ENCODE measurements at regions not wholly inside any gene's neighbourhood (a gene's known extent, or its start where the extent isn't known, plus 50 kb on each side); places are given as distances from the start of the nearest gene placed in this dataset.
"Not testable (repeated sequence)": the region's sequence is repeated elsewhere in the genome, so short reads cannot be mapped to it uniquely, and the experiment has no call there.

DNA sequence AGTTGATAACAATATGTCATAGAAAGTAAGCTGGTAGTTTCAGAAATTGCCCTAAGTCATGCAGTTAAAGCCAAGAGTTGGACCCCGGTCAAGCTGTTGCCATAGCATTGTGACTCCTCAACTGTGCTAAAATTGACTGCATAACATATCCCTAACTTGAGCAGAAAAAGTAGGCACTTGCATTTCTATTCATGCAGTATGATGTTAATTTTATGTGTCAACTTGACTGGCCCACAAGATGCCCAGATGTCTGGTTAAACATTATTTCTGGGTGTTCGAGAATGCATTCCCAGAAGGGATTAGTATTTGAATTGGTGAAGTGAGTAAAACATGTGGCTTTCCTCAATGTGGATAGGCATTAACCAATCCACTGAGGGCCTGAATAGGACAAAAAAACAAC is 136.4 kb downstream of the GPR63 start:
- no peak overlapping the region for H3K27ac Mint-ChIP-seq
- H3K4me1 Mint-ChIP-seq = peaks cover 7% of the 10 kb centered on the region
- H3K36me3 Mint-ChIP-seq (ENCODE audit: low read depth) = no peaks in the 10 kb centered on the region
- H3K27me3 Mint-ChIP-seq (ENCODE audit: low read depth) = peaks cover 3% of the 10 kb centered on the region
- TF ChIP-seq, protein P1, sequence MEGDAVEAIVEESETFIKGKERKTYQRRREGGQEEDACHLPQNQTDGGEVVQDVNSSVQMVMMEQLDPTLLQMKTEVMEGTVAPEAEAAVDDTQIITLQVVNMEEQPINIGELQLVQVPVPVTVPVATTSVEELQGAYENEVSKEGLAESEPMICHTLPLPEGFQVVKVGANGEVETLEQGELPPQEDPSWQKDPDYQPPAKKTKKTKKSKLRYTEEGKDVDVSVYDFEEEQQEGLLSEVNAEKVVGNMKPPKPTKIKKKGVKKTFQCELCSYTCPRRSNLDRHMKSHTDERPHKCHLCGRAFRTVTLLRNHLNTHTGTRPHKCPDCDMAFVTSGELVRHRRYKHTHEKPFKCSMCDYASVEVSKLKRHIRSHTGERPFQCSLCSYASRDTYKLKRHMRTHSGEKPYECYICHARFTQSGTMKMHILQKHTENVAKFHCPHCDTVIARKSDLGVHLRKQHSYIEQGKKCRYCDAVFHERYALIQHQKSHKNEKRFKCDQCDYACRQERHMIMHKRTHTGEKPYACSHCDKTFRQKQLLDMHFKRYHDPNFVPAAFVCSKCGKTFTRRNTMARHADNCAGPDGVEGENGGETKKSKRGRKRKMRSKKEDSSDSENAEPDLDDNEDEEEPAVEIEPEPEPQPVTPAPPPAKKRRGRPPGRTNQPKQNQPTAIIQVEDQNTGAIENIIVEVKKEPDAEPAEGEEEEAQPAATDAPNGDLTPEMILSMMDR (IDR thresholded peaks at IDR 0.05; ENCODE audit: unreplicated experiment in 3 of 3) = no peak
- no peak overlapping the region for H3K4me3 Mint-ChIP-seq
- H3K9me3 Mint-ChIP-seq = peaks cover 4% of the 10 kb centered on the region

DNA sequence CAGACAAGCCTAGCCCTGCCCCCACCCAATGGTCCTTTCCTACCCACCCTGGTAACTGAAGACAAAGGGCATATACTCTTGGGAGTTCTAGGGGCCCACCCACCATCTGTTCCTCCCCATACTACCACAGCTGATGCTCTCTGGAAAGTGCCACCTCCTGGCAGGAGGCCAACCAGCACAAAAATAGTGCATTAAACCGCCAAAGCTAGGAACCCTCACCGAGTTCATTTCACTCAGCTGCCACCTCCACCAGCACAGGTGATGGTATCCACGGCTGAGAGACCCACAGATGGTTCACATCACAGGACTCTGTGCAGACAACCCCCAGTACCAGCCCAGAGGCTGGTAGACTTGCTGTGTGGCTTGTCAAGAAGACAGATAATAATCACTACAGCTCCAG is 131.5 kb downstream of the FHL5 start:
- H3K27me3 Mint-ChIP-seq (ENCODE audit: low read depth); H3K9me3 Mint-ChIP-seq; H3K36me3 Mint-ChIP-seq (ENCODE audit: low read depth): not testable (repeated sequence)
- Mint-ChIP-seq H3K27ac (peak overlapping the region in 2 of 3 experiments; percentile 44 to 83), H3K4me1 (peaks cover 30% of the 10 kb centered on the region), H3K4me3 (peak overlapping the region in 2 of 3 experiments; percentile 75 to 87)

DNA sequence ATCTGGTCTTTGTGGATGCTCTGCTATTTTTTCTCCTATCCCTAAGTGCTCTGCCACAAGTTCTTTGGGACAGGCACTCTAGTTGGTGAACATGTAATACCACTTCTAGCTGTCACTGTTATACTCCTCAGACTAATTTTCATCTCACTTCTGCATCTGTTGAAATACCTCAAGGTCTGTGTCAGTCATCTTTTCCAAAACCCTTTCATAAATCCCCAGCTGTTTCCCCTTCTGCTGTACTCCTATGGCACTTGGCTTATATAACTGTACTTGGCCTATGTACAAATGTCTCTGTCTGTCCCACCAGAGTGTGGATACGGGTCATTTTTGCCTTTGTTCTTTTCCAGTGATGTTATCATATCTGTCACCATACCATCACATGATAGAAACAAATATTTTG is 124.2 kb downstream of the FHL5 start:
- peak overlapping the region; percentile 70 to 80 (median 77) for H3K27ac Mint-ChIP-seq
- H3K27me3 Mint-ChIP-seq (ENCODE audit: low read depth) = peaks cover 19% of the 10 kb centered on the region
- H3K9me3 Mint-ChIP-seq = peaks cover 11% of the 10 kb centered on the region
- peaks cover 38% of the 10 kb centered on the region for H3K4me1 Mint-ChIP-seq
- no peaks in the 10 kb centered on the region for H3K36me3 Mint-ChIP-seq (ENCODE audit: low read depth)
- peak overlapping the region in 1 of 3 experiments; percentile 31 for H3K4me3 Mint-ChIP-seq
- TF ChIP-seq, protein P1 (IDR thresholded peaks at IDR 0.05; ENCODE audit: unreplicated experiment in 3 of 3) = no peak

DNA sequence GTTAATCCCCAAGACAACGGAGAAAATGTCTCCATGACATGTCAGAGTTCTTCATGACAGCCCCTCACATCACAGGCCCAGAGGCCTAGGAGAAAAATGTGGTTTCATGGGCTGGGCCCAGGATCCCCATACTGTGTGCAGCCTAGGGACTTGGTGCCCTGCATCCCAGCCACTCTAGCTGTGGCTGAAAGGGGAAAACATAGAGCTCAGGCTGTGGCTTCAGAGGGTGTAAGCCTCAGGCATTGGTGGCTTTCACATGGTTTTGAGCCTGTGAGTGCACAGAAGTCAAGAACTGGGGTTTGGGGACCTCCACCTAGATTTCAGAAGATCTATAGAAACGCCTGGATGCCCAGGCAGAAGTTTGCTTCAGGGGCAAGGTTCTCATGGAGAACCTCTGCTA is 122.8 kb downstream of the FHL5 start:
- Mint-ChIP-seq H3K27me3 (ENCODE audit: low read depth) (peaks cover 22% of the 10 kb centered on the region), H3K4me3 (no peak overlapping the region), H3K27ac (no peak overlapping the region), H3K36me3 (ENCODE audit: low read depth) (no peaks in the 10 kb centered on the region), H3K9me3 (peaks cover 11% of the 10 kb centered on the region), H3K4me1 (peaks cover 35% of the 10 kb centered on the region)
- TF ChIP-seq, protein P1 (IDR thresholded peaks at IDR 0.05; ENCODE audit: unreplicated experiment in 3 of 3) = no peak

DNA sequence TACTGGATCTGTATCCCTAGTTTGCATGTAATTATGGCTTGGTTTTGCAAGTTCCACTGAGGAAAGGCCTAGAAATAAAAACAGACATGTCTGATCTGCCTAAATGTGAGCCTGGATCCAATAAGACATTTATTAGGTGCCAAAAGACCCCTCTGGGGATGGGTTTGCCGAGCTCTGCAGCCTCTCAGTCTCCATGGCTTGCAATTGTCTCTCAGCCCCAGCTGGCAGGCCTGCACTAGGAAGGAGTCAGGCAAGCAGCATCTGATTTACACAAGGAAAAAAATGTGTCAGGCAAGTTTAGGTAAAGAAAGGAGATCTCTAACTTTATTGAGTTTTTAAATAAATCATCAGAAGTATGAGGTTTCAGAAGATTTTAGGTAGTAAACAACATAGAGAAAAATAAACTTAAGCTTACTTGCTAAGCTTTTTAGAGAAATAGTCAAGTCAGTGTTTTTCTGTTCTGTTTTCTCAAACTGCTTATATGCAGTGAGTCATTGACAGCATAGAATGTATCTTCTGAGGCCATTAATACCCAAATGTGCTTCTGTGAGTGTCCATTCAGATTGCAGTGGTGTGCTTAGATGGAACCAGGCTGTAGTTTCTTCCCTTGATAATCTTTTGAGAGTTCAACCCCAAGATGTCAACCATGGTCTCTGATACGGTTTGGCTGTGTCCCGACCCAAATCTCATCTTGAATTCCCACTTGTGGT is 121.0 kb downstream of the FHL5 start:
- no peaks in the 10 kb centered on the region for H3K36me3 Mint-ChIP-seq (ENCODE audit: low read depth)
- TF ChIP-seq, protein P1 (IDR thresholded peaks at IDR 0.05; ENCODE audit: unreplicated experiment in 3 of 3) = no peak
- H3K27ac Mint-ChIP-seq = peak overlapping the region in 1 of 3 experiments; percentile 58
- no peak overlapping the region for H3K4me3 Mint-ChIP-seq
- H3K9me3 Mint-ChIP-seq = peaks cover 15% of the 10 kb centered on the region
- peaks cover 22% of the 10 kb centered on the region for H3K27me3 Mint-ChIP-seq (ENCODE audit: low read depth)
- peaks cover 35% of the 10 kb centered on the region for H3K4me1 Mint-ChIP-seq

DNA sequence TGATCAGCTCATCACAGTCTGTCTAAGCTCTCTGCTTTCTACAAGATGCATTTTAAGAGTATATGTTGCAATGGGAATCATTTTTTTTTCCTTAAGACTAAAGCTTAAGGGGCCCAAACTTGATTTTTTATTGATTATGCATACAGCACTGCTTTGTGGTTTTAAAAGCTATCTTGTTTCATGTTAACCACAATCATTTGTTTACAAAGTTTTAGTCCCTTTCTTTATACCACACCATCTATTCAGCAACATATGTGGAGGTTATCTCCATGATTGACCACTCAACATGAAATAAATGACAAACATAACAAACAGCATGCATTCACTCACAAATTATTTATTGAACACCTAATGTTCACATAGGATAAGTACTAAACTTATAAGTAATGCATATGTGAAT is 119.1 kb downstream of the FHL5 start:
- TF ChIP-seq, protein P1 (IDR thresholded peaks at IDR 0.05; ENCODE audit: unreplicated experiment in 3 of 3) = no peak
- Mint-ChIP-seq H3K4me3 (no peak overlapping the region), H3K27me3 (ENCODE audit: low read depth) (peaks cover 26% of the 10 kb centered on the region), H3K36me3 (ENCODE audit: low read depth) (no peaks in the 10 kb centered on the region), H3K4me1 (peaks cover 22% of the 10 kb centered on the region), H3K9me3 (peaks cover 13% of the 10 kb centered on the region), H3K27ac (no peak overlapping the region)

All from nephron (organoid).